HG03103 (cell line): ENCODE measurements at regions not wholly inside any gene's neighbourhood (a gene's known extent, or its start where the extent isn't known, plus 50 kb on each side); places are given as distances from the start of the nearest gene placed in this dataset.

ENCODE experiments used
- ATAC-seq: cut with Tn5 transposase; IDR thresholded peaks from one replicate; pipeline ENCODE4 v1.9.1; 2021; ENCODE audit warnings: low read depth; ENCODE audit not compliant: unreplicated experiment

DNA sequence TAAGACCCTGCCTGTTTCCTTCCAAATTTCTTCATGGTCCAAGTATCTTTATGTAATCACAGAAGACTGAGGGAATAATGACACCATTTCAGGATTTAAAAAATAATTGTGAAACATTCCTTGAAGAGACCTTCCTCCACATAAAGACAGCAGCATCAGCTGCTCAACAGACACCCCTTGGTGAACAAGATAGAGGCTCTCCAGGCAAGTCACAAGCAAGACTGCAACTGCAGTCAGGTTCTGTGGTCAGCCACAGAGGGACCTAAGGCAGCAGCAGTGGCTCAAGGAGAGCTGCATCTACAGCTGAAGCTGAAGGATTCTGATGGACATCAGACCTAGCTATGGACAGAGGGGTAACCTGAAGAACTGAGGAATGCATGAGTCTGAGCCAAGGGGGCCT is 97.2 kb upstream of the C3orf80 start:
- no peak for ATAC-seq

DNA sequence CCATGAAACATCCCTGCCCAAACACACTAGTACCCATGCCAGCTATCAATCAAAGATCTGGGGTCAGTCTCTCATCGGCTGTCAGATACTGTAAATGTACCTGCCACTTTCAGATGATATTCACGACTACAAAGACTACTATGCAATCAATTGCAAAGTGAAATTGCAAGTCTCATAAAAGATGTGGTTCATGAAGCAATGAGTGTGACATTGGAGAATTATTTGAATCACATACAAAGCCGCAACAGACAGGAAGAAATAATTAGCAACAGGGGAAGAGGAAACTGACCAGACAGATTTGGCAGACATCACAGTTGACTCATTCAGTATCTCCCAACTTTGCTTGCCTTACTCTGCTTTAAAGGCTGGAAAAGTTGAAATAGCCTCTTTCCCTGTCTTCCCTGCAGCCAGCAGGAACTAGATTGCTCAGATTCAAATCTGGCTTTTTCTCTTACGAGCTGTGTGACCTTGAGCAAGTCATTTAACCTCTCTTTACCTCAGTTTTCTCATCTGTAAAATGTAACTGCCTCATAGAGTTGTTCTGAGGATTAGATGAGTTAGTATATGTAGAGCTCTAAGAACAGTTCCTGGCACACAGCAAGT is 95.7 kb upstream of the C3orf80 start:
- ATAC-seq, result no peak

DNA sequence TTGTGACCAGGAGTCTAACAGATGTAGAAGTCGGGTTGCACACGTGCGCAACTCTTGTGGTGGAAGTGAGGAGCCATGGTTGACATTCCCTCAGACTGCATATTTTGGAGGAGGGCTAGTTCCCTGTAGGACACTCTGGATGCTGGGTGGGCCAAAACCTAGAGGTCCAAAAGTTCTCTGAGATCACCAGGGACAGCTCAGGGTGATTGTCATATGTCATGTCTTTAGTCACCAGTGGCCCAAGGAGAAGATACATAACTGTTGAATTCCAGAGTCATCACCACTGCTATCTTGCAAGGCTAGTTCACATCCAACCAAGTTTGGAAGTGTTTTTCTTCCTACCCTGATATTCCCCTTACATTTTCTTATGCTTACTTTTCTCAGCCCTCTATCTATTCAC is 95.2 kb upstream of the C3orf80 start:
- ATAC-seq, result no peak

DNA sequence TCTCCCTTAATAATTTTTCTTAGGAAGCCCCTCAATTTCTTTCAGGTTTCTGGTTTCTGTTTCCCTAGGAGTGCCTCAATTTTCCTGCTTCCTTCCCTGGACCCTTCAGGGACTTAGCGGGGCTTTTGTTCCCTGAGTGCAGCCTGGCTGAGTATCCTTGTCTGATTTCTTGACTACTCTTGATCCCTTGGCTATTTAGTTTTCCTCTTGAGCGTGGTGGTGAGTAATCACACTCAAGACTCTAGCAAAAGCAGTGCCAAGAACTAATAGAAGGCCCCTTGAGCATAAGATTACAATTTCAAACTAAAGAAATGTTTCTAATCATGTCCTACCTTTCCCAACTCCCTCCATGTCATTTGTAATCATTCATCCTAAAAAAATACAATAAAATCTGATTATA is 94.3 kb upstream of the C3orf80 start:
- no peak for ATAC-seq

DNA sequence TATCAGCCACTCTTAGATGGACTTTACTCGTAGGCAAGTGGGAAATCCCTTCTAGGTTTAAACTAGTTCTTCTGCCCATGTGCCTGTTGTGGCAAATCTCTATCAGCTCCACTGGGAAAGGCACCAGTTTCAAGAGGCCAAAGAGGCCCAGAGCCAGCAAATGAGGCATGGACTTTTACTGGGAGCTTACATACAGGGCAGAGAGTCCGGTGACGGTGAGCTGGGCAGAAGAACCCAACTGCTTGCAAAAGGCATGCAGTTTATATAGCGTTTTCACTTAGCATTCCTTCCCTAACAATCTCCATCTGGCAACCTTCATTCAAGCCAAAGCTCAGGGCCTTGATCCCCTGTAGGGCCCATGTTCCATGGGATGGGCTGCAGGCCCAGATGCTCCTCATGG is 93.0 kb upstream of the C3orf80 start:
- ATAC-seq, result no peak

DNA sequence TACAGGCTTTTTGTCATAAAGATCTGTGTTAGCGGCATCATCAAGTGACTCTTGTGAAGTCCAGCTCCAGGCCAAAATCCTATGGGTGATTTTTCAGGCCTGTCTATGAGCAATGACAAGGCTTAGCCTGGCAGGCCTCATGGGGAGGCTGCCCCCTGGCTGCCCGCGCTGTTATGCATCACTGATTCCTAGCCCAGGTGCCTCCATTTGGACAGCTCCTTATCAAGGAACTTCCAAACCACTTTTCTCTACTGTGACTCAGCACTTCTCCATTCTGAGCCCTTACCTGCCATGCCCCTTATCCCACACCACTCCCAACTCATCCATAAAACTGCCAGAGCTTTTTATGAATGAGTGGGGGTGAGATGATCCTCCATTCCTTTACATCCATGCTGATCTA is 91.5 kb upstream of the C3orf80 start:
- ATAC-seq, result no peak

DNA sequence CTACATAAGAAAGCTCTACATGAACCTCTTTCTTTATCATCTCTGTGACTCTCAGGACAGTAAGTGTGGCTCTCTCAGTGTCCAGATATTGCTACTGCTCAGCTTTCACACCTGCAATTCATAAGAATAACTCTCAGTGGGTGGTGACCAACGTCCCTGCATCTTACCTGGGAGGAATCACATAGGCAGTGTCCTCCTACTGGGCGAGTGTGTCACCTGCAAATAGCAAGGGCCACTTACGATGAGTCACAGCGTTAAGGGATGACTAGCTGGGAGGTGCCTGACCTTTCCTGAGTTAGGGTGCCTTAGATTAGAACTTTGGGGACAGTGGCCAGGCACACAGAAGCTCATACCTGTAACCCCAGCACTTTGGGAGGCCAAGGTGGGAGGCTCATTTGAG is 90.8 kb upstream of the C3orf80 start:
- no peak for ATAC-seq

DNA sequence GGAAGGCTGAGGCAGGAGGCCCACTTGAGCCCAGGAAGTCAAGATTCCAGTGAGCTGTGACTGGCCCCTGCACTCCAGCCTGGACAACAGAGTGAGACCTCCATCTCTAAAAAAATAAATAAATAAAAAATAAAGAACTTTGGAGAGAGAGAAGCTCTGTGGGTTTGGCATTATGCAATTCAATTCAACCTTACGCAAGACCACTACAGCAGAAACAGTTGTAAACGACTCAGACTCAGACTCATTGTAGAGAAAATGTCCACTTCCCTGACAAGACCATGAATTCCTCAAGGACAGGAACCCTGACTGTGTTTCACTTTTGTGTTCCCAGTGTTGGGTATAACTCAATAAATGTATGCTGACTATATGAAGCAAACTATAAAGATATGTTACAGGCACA is 90.3 kb upstream of the C3orf80 start:
- ATAC-seq, result no peak

DNA sequence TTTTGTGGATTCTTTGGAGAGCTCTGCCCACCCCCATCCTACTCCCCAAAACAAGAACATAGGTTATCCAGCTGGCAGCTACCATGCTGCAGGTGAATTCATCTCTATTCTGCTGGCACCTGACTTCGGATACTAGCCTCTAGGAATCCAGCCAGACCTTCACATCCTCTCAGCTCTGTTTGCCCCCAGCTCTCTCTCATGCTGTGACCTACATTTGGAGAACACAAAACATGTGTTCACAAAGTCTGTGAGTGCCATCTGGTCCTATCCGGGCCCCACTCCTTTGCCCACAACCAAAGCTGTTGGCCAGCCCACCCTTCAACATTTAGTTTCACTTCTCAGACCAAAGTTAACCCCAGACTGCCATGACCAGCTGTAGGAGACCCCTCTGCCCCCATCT is 89.4 kb upstream of the C3orf80 start:
- ATAC-seq, result peak; percentile 29

DNA sequence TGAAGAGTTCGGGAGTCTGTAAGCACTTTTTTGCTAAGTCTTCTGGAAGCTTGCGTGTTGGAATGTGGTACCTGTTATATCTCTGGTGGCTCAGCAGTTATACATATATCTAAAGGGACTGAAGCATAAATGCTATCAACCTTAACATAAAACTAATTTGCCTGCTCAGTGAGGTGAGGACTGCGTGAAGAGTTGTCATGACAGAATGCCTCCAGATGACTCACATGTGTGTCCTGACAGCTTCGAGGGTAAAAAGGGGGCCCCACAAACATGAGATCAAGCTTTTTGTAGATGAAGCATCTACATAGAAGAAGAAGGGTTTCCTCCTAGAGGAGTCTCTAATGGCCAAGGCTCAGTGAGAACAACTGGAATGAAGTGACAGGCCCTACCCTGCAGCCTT is 88.8 kb upstream of the C3orf80 start:
- peak; percentile 41 for ATAC-seq

DNA sequence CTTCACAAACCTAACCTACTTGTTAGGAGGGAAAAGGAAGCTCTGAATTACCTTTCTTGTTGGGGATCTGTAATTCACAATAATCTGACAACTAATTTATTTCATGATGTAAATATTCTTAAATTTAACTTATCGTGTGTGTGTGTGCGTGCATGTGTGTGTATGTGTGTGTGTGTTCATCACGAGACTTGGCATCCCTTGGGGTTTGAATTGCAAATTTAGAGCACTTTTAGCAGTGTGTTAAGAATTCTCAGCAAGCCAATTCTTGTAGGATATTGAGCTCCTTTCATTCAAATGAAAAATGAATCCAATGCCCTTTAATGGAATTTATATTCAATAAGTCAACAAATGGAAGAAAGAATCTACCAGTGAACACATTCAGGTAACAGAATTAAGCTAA is 85.9 kb upstream of the C3orf80 start:
- no peak for ATAC-seq

DNA sequence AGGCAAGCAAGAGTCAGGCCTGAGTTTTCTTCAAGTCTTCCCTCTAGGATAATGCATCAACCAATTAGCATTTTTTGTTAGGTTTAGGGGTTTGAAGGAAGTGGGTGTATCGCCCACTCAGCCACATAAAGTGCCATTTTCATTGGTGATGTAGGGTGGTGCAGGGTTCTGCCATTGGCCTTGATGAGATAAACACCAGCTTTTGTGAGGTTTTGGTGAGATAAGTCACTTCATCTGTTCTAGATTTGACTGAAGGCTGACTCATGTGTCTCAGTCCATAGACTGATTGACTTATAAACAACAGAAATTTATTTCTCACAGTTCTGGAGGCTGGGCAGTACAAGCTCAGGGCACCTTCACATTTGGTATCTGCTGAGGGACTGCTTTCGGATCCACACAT is 84.5 kb upstream of the C3orf80 start:
- ATAC-seq, result no peak

DNA sequence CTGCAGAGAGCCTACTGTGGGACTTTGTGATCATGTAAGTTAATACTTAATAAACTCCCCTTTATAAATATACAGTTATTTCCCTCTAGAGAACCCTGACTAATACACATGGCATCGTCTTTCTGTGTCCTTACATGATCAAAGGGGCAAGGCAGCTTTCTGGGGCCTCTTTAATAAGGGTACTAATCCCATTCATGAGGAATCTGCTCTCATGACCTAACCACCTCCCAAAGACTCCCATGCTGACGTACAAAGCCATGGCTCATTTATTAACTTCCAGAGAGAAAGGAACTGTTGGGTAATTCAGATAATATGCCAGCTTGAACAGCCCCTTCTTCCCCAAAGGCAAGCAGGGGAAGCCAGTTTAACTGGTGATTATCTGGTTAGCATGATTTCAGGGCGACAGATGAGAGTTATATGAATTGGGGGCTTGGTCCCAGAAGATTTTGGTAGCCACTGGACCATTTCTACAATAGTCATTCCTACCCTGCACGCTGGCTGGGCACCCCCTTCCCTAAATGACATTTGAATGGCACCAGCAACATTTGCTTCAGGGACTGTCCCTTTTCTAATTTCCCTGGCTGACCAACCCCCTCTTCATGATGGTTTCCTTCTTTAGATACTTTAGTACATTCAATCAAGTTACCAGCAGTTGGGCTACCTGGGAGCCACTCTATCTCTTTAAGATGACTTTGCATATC is 83.6 kb upstream of the C3orf80 start:
- ATAC-seq, result no peak

DNA sequence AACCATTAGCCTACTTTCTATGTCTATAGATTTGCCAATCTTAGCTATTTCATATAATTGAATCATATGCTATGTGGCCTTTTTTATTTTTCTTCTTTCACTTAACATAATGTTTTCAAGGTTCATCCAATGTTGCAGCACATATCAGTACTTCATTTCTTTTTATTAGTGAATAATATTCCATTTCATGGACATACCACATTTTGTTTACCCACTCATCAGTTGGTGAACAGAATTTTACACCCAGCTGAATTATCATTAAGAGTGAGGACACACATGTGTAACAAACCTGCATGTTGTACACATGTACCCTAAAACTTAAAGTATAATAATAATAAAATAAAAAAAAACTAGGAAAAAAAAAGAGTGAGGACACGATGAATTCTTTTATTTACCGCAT is 81.7 kb upstream of the C3orf80 start:
- no peak for ATAC-seq

DNA sequence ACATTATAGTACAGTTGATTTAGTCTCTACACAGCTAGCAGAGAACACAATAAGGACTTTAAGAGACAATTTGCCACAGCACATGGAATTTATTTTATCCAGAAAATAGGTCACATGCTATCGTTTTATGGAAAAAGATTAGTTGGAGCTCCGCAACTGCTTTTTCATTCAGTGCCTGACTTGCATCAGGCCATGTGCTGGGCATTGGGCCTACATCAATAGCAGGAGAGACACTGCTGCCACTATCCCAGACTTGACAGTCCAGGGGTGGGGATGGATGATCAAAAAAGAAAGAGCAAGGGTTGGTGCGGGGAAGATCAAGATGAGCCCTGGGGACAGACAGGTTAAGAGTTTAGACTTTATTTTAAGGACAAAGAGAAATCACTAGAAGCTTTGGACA is 75.2 kb upstream of the C3orf80 start:
- ATAC-seq, result no peak

DNA sequence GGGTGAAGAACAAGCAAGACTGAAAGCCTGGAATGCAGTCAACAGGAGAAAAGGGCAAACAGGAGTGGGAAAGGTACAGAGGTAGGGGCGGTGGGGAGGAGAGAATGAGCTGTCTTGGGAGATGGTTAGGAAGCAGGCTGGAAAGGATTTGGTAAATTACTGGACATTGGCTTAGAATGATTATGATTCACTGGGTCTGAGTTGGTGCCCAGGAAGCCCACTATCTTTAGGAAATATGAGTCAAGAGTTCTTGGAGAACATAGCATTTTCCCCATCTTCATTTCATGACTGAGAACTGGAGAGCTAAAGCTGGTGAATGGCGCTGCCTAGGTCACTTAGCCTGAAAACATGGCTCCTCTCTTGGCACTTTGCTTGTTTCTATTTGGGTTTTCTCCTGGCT is 74.7 kb upstream of the C3orf80 start:
- ATAC-seq, result no peak

DNA sequence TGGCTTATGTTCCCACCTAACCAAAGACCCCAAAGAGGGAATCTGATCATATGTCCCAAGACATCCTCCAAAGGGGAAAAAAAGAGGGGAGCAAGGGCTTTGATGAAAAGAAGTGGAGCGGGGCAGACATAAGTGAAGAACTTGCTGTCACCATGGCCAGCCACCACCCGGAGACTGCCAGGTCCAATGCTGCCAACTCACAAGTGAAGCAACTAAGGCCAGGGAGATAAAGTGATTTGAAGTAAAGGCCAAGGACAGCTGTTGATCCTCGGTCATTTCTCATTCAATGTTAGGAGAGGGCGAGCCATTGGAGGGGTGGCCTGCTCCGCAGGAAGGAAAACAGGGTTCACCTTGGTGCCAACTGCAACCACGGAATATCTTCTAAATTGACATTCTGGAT is 72.6 kb upstream of the C3orf80 start:
- no peak for ATAC-seq

DNA sequence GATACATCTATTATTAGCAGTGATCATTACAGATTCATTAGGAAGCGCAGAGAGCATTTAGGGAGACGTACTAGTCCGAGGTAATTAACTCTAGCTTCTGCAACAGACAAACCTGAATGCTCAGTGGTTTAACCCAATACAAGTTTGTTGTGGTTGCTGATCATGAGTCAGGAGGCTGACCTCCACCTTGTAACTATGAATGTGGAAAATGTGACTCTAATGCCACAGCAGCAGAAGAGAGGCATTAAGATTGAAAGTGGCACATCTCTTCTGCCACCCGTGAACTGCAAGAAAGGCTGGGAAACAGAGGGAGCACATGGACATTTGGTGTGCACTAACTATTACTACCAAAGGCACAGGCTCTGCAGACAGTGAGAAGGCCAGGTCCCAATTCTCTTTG is 71.2 kb upstream of the C3orf80 start:
- no peak for ATAC-seq

DNA sequence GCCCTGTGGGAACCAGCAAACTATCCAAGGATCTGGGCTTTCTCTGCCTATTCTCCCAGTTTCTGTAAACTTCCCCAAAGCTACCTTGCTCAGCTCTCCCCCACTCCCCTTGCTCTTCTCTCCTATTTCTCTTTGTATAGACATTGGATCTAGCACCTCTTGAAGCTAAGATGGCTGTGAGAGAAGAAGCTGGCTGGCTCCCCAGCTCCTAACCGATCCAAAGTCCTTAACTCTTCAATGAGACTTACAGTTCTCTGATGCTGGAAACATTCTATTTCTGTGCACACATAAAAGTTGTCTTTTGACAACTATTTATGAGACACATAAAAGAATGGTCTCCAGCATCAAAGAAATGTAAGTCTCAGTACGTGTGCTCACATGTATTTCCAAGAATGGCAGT is 70.6 kb upstream of the C3orf80 start:
- ATAC-seq, result no peak

DNA sequence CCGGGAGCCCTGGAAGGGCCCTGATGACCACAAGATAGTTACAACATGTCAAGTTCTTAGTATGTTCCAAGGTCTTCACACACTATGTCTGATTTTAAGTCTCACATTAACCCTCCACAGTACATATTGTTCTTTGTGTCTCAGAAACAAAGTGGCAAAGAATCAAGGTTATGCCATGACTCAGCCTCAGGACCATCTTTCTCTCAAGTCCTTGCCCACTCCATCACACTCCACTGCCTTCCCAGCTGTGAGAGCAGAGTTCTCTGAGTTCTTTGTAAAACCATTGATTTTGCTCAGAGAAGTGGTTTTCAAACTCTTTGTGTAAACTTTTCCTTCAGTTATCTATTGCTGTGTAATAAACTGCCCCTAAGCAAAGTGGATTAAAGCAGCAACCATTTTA is 67.9 kb upstream of the C3orf80 start:
- no peak for ATAC-seq

DNA sequence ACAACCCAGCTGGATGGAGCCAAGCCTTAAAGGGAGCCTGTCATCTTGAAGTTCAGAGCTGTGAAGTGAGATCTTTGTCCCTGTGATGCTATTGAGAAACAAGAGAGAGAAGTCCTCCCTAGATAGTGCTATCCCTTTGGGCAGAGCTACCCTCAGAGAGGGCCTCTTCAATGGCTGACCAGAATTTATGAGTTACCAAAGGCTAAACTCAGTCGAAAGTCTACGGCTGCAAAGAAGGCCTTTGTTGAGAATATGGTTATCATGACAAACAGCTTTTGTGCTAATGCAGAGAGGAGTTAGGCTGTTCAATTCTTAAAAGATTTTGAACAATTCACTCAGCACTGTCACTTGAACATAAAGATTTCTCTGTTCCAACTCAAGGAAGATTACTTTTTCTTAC is 65.9 kb upstream of the C3orf80 start:
- no peak for ATAC-seq

DNA sequence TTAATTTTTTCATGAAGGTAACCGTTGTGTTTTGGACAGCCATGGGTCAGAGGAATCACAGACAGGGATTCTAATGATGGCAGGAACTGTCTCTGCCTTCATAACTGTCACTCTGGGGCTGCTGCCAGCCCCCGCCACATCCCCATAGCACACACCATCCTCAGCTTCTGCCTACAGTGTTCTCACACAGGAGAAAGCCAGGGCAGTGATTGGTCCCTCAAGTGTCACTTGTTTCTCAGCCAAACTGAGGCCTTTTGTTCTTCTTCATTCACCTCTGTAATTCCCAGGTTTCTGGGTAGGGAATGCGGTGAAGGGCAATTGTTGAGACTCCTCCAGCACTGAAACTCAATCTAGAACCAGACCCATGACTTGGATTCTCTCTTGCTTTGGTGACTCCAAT is 65.4 kb upstream of the C3orf80 start:
- ATAC-seq, result no peak

DNA sequence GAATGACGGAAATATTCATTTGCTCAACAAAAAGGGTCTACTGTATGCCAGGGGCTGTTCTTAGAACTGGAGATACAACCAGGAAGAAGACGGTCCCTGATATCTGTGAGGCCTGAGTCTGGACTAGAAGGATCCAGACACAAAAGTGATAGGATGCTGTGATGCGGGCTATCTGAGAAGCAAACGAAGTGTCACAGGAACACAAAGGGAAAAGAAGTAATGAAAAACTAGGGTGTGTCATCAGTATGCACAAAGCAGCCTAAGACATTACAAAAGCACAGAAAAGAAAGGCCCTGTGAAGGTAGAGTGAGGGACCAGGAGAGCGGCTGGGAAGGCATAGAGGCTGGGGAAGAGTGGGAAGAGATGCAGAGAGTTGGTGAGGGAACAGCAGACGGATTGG is 63.3 kb upstream of the C3orf80 start:
- no peak for ATAC-seq
